CD14-positive monocyte (primary cell): ENCODE measurements at regions not wholly inside any gene's neighbourhood (a gene's known extent, or its start where the extent isn't known, plus 50 kb on each side); places are given as distances from the start of the nearest gene placed in this dataset.

Experiments
- DNase-seq, 3 donors: peaks; one replicate each; pipeline ENCODE4 v3.0.0-alpha.2; 2011 to 2022
- H2AFZ ChIP-seq: 2 replicates; pipeline ENCODE4 v1.6.0; 2012; ENCODE audit warnings: mild to moderate bottlenecking, low read depth, low read length, inconsistent platforms; ENCODE audit not compliant: insufficient read depth, poor library complexity, severe bottlenecking
- H3K27ac ChIP-seq, 2 donors: 1 replicate in 1 of 2; 2 replicates in 1 of 2; pipeline ENCODE4 v1.5.1; 2012 to 2013; ENCODE audit warnings: low read length in 2 of 2, control low read depth in 1 of 2, inconsistent platforms in 1 of 2, low read depth in 1 of 2, mild to moderate bottlenecking in 1 of 2
- H3K27me3 ChIP-seq, 2 donors: one replicate each; pipeline versions ENCODE4 v1.6.0 to v1.6.1; 2011 to 2013; ENCODE audit warnings: low read length in 2 of 2; ENCODE audit not compliant: control insufficient read depth in 2 of 2, insufficient read depth in 2 of 2
- H3K36me3 ChIP-seq, 2 donors: replicated peaks in 1 of 2; 1 replicate in 1 of 2; 2 replicates in 1 of 2; pipeline versions ENCODE4 v1.5.1 to v1.6.1; 2012 to 2013; ENCODE audit warnings: low read length in 2 of 2, control low read depth in 1 of 2, inconsistent platforms in 1 of 2, mild to moderate bottlenecking in 1 of 2; ENCODE audit not compliant: insufficient read depth in 2 of 2, control insufficient read depth in 1 of 2
- H3K4me1 ChIP-seq, 2 donors: 1 replicate in 1 of 2; 2 replicates in 1 of 2; pipeline versions ENCODE4 v1.5.1 to v1.6.1; 2012 to 2013; ENCODE audit warnings: low read length in 2 of 2, control low read depth in 1 of 2, inconsistent platforms in 1 of 2, mild to moderate bottlenecking in 1 of 2, moderate library complexity in 1 of 2; ENCODE audit not compliant: insufficient read depth in 2 of 2, control insufficient read depth in 1 of 2
- H3K4me2 ChIP-seq: replicated peaks from 2 replicates; pipeline ENCODE3; 2012; ENCODE audit warnings: low read length, moderate library complexity, mild to moderate bottlenecking; ENCODE audit not compliant: poor library complexity, severe bottlenecking; ENCODE audit errors: extremely low read depth
- H3K4me3 ChIP-seq, 3 experiments: fragments of 200-600 bp in 1 of 3; sonication (generic) in 1 of 3; replicated peaks in 1 of 3; 1 replicate in 2 of 3; 2 replicates in 1 of 3; pipeline ENCODE4 v1.5.1; 2011 to 2013; ENCODE audit warnings: low read length in 3 of 3, mild to moderate bottlenecking in 3 of 3, control low read depth in 2 of 3, low read depth in 2 of 3, inconsistent platforms in 1 of 3, moderate library complexity in 1 of 3
- H3K79me2 ChIP-seq: 2 replicates; pipeline ENCODE4 v1.6.0; 2012; ENCODE audit warnings: mild to moderate bottlenecking, control low read depth, inconsistent platforms, low read length, moderate library complexity; ENCODE audit not compliant: insufficient read depth
- H3K9ac ChIP-seq: 2 replicates; pipeline ENCODE4 v1.6.0; 2017; ENCODE audit warnings: low read length, mild to moderate bottlenecking; ENCODE audit not compliant: insufficient read depth, poor library complexity, severe bottlenecking
- H3K9me3 ChIP-seq, 2 donors: replicated peaks in 1 of 2; 1 replicate in 1 of 2; 2 replicates in 1 of 2; pipeline versions ENCODE4 v1.5.1 to v1.6.1; 2012 to 2013; ENCODE audit warnings: low read length in 2 of 2, control low read depth in 1 of 2; ENCODE audit not compliant: control insufficient read depth in 1 of 2, insufficient read depth in 1 of 2
- H4K20me1 ChIP-seq: 2 replicates; pipeline ENCODE4 v1.6.0; 2012; ENCODE audit warnings: mild to moderate bottlenecking, low read length, control low read depth, moderate library complexity; ENCODE audit not compliant: insufficient read depth
- H3K27ac Mint-ChIP-seq, 7 donors: one replicate each; pipeline ENCODE4 v1.8.0; 2020; ENCODE audit warnings: mild to moderate bottlenecking in 7 of 7, mixed read lengths in 7 of 7, moderate library complexity in 6 of 7, inconsistent platforms in 2 of 7
- H3K27me3 Mint-ChIP-seq, 3 donors: one replicate each; pipeline ENCODE4 v1.8.0; 2021 to 2022; ENCODE audit warnings: low read depth in 3 of 3, mild to moderate bottlenecking in 3 of 3, mixed read lengths in 3 of 3, moderate library complexity in 3 of 3, inconsistent platforms in 1 of 3
- H3K36me3 Mint-ChIP-seq, 2 donors: one replicate each; pipeline ENCODE4 v1.8.0; 2020; ENCODE audit warnings: mixed read lengths in 2 of 2, inconsistent platforms in 1 of 2, mild to moderate bottlenecking in 1 of 2
- H3K4me1 Mint-ChIP-seq: one replicate; pipeline ENCODE4 v1.8.0; 2020; ENCODE audit warnings: mild to moderate bottlenecking, mixed read lengths
- H3K4me3 Mint-ChIP-seq, 2 donors: one replicate each; pipeline ENCODE4 v1.8.0; 2020; ENCODE audit warnings: mild to moderate bottlenecking in 2 of 2, mixed read lengths in 2 of 2, moderate library complexity in 1 of 2
- H3K9me3 Mint-ChIP-seq, 7 donors: one replicate each; pipeline ENCODE4 v1.8.0; 2020 to 2022; ENCODE audit warnings: mixed read lengths in 7 of 7, mild to moderate bottlenecking in 6 of 7, moderate library complexity in 6 of 7, inconsistent platforms in 2 of 7
- CTCF ChIP-seq: fragments of 200-600 bp; IDR thresholded peaks from one replicate; pipeline ENCODE4 v1.8.0; 2022; ENCODE audit warnings: antibody characterized with exemption, mild to moderate bottlenecking
- WGBS: methylation state at CpG from one replicate; pipeline ENCODE4 v1.1.5; 2013; ENCODE audit warnings: missing lambda C conversion rate; ENCODE audit not compliant: insufficient coverage; 5-methylcytosine and 5-hydroxymethylcytosine counted together
- intact Hi-C, 2 donors: fragments of 100-400 bp; cut with micrococcal nuclease; formaldehyde crosslinking; loops; one replicate each; pipeline versions ENCODE4 v1.15.0 to v1.15.1; 2023

GRCh38 chr18:39701839-39702238 lies 2136.2 kb upstream of the CELF4 start:
- TF ChIP-seq CTCF: no peak
- WGBS: no CpG with 5 or more reads among the region's 2 CpGs
- no peak overlapping the region for H3K4me3 Mint-ChIP-seq
- H4K20me1 ChIP-seq: no peaks in the 10 kb centered on the region
- H3K4me3 ChIP-seq: no peak overlapping the region
- no peak overlapping the region for H3K9ac ChIP-seq
- no peak overlapping the region for H3K27ac ChIP-seq
- no peak overlapping the region for H2AFZ ChIP-seq
- no peaks in the 10 kb centered on the region for H3K36me3 ChIP-seq
- peaks cover 3% of the 10 kb centered on the region for H3K4me1 Mint-ChIP-seq
- intact Hi-C loops: no loop called here
- peaks cover 0 to 1% (median 0%) of the 10 kb centered on the region in 3 donors for H3K27me3 Mint-ChIP-seq
- no peaks in the 10 kb centered on the region for H3K4me1 ChIP-seq
- peaks cover 2 to 18% (median 9%) of the 10 kb centered on the region in 7 donors for H3K9me3 Mint-ChIP-seq
- H3K79me2 ChIP-seq: no peaks in the 10 kb centered on the region
- H3K9me3 ChIP-seq: peaks cover 0 to 9% of the 10 kb centered on the region in 2 donors
- H3K27ac Mint-ChIP-seq: no peak overlapping the region
- no peak for DNase-seq
- H3K36me3 Mint-ChIP-seq: peaks cover 1 to 7% of the 10 kb centered on the region in 2 donors
- H3K27me3 ChIP-seq: no peaks in the 10 kb centered on the region
- no peak overlapping the region for H3K4me2 ChIP-seq

DNA sequence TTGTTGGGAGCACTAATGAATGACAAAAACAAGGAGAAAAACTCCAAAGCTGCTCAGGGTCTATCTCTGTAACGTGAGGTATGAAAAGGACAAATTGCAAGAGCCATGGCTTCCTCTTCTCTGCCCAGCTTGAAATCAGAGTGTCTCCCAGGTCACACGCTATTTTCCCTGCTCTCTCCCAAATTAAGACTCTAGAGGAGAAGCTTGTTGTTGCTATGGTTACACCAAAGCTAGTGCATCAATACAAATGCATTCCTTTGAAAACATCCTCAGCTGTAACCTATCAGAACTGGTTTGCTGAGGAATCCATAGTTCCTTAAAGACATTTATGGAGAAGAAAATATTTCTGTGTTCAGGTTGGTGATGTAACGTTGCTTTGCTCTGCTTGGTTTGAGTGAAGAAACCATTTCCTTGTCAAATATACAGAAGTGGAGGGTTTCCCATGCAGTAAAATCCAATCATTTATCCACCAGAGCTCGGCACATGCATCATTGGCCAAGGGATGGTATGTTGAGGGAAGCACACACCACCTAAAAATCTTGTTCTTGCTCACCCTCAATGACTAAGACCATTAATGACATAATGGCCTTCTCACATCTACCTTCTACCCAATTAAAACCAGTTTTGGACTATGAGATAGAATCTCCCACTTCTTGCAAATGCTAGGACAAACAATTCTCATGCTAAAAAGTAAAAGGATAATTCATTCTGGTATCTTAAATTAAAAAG lies 2135.6 kb upstream of the CELF4 start:
- Mint-ChIP-seq H3K27ac (no peak overlapping the region), H3K9me3 (peaks cover 2 to 18% (median 9%) of the 10 kb centered on the region in 7 donors), H3K36me3 (peaks cover 1 to 7% of the 10 kb centered on the region in 2 donors), H3K4me1 (peaks cover 3% of the 10 kb centered on the region), H3K4me3 (no peak overlapping the region), H3K27me3 (peaks cover 0 to 1% (median 0%) of the 10 kb centered on the region in 3 donors)
- no peak for DNase-seq
- H4K20me1 ChIP-seq: no peaks in the 10 kb centered on the region
- H2AFZ ChIP-seq: no peak overlapping the region
- no peaks in the 10 kb centered on the region for H3K4me1 ChIP-seq
- H3K9ac ChIP-seq: no peak overlapping the region
- no peak overlapping the region for H3K27ac ChIP-seq
- no peak overlapping the region for H3K4me2 ChIP-seq
- no peaks in the 10 kb centered on the region for H3K79me2 ChIP-seq
- 57% methylated on average over 1 of the region's 4 CpGs for WGBS
- no peaks in the 10 kb centered on the region for H3K27me3 ChIP-seq
- no peak overlapping the region for H3K4me3 ChIP-seq
- TF ChIP-seq CTCF: no peak
- H3K36me3 ChIP-seq: no peaks in the 10 kb centered on the region
- intact Hi-C loops: no loop called here
- peaks cover 0 to 9% of the 10 kb centered on the region in 2 donors for H3K9me3 ChIP-seq
